Cardiac fibroblast (primary cell): ENCODE measurements at regions not wholly inside any gene's neighbourhood (a gene's known extent, or its start where the extent isn't known, plus 50 kb on each side); places are given as distances from the start of the nearest gene placed in this dataset.
"Not testable (repeated sequence)": the region's sequence is repeated elsewhere in the genome, so short reads cannot be mapped to it uniquely, and the experiment has no call there.

ENCODE experiments used
- DNase-seq, 2 donors: peaks; one replicate each; pipeline versions ENCODE4 v3.0.0 to v3.0.0-alpha.2; 2010; ENCODE audit warnings: low read depth in 2 of 2
- H3K4me3 ChIP-seq, 2 donors: replicated peaks in 1 of 2; 1 replicate in 1 of 2; 2 replicates in 1 of 2; pipeline ENCODE4 v1.5.1; 2011; ENCODE audit warnings: low read depth in 2 of 2, low read length in 2 of 2, mild to moderate bottlenecking in 2 of 2, moderate library complexity in 1 of 2
- CTCF ChIP-seq: IDR thresholded peaks from one replicate; pipeline ENCODE4 v1.5.1; 2011; ENCODE audit warnings: low read depth, mild to moderate bottlenecking, low read length, inconsistent platforms

- no peak for DNase-seq
- no peak for TF ChIP-seq CTCF
- no peak overlapping the region for H3K4me3 ChIP-seq
These were observed 162.1 kb upstream of the NTF3 start for GRCh38 chr12:5269846-5270245.

- no peak overlapping the region for H3K4me3 ChIP-seq
- no peak for TF ChIP-seq CTCF
- DNase-seq, result no peak
These were observed 159.7 kb upstream of the NTF3 start for GRCh38 chr12:5272018-5272785.

- DNase-seq, result no peak
- no peak for TF ChIP-seq CTCF
- no peak overlapping the region for H3K4me3 ChIP-seq
These were observed 158.2 kb upstream of the NTF3 start for GRCh38 chr12:5273709-5274108.

GRCh38 chr12:5276327-5276880 is 155.5 kb upstream of the NTF3 start:
- no peak for TF ChIP-seq CTCF
- no peak for DNase-seq
- no peak overlapping the region for H3K4me3 ChIP-seq

- no peak overlapping the region for H3K4me3 ChIP-seq
- DNase-seq, result no peak
- no peak for TF ChIP-seq CTCF
These were observed 151.8 kb upstream of the NTF3 start for GRCh38 chr12:5280086-5280485.

GRCh38 chr12:5290368-5290767 is 141.5 kb upstream of the NTF3 start:
- not testable (repeated sequence) for DNase-seq, H3K4me3 ChIP-seq

- no peak overlapping the region for H3K4me3 ChIP-seq
- DNase-seq, result no peak
- no peak for TF ChIP-seq CTCF
These were observed 139.3 kb upstream of the NTF3 start for GRCh38 chr12:5292651-5293050.
